Activated CD4-positive, alpha-beta T cell treated with anti-CD3 and anti-CD28 coated beads, Interleukin-2, amount 50 U/mL, for 4 hours (primary cell): ENCODE measurements at regions not wholly inside any gene's neighbourhood (a gene's known extent, or its start where the extent isn't known, plus 50 kb on each side); places are given as distances from the start of the nearest gene placed in this dataset.
"Not testable (repeated sequence)": the region's sequence is repeated elsewhere in the genome, so short reads cannot be mapped to it uniquely, and the experiment has no call there.

Experiments
- DNase-seq, 2 experiments: peaks; one replicate each; pipeline ENCODE4 v3.0.0-alpha.2; 2020

DNA sequence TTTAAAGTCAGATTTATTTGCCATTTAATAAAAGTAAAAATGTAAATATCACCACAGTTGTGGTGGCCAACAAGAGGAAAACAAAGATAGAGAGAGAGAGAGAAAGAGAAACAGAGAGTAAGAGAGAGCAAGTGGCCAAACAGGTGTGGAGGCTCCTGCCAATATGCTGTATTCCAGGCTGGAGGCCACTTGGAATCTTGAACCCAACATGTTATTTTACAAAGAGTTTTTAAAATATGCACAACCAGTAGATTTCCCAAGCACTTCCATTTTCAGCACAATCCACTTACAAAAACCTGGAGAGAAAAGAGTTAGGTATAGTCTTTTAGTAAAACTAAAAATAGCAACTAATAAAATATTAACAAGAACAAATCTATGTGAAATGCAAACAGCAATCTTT, 1323.1 kb upstream of the CITED2 start:
- no peak for DNase-seq

DNA sequence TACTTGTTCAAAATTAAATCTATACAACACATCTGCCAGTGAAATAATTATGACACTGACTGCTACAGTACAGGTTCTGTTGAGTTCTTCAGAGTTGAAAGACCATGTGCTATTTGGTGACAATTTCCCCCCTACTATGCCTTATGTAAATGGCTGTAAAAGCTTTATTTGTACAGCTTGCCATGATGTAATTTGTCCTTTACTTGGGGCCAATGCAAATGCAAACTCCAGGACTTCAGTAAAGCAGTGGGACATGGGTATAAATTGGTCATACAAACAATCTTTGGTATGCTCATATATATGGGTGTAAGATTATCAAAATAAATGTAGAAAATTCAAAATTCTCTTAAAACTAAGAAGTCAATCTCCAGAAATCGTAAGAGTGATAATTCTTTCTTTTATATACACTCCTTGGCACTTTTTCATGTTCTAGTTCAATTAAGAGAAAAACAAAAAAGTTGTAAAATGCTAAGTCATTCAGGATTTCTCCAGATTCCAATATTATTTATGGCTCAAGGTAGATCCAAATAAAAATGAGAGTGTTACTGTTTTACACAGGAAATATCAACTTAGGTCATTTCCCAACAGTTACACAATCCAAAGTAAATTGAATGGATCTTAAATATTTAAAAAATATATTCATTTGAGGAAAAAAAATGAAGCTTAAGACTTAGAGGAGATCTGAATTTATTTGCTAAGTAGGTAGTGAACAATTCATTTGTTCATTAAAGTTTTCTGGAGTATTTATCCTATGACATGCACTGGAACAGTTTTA, 1310.5 kb upstream of the CITED2 start:
- DNase-seq, result no peak

DNA sequence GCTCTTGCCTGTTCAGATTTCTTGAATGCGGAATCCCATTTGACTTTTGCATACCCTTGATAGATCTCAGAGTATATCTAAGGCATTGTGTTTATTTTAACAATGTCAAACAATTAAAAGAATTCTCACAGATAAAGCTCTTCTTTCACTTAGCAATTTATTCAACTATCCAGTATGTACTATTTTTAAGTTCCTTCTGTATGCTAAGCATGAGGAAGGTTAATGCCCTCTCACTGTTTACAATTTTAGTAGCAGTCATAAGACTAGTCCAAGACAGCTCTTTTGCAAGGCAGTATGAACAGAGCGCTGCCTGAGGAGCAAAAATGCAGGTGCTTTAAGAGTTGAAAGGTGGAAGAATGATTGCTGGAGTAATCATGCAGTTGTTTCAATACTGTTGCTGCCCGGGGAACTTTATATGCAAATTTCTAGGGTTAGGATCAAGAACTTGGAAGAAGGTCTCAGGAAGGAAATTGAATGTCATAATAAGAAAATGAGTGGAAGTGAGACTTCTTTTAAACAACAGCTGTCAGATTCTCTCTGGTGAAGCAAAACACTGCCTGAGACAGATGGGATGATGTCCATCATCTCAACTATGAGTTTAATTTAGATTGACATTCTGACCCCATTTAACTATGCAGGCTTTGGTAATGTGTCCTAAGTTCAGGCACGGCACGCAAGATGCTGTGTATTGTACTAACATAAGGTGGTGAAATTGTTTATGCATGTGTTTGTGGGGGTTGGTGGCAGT, 1303.5 kb upstream of the CITED2 start:
- DNase-seq, result no peak

DNA sequence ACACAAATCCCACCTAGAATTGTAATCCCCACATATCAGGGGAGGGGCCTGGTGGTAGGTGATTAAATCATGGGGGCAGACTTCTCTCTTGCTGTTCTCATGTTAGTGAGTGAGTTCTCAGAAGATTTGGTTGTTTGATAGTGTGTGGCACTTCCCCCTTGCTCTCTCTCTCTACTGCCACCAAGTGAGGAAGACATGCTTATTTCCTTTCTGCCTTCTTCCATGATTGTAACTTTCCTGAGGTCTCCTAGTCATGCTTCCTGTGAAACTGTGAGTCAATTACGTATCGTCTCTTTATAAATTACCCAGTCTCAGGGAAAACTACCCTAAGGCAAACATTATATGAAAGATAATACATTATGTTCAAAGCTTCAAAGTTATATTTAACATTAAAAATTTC, 1297.5 kb upstream of the CITED2 start:
- no peak for DNase-seq

DNA sequence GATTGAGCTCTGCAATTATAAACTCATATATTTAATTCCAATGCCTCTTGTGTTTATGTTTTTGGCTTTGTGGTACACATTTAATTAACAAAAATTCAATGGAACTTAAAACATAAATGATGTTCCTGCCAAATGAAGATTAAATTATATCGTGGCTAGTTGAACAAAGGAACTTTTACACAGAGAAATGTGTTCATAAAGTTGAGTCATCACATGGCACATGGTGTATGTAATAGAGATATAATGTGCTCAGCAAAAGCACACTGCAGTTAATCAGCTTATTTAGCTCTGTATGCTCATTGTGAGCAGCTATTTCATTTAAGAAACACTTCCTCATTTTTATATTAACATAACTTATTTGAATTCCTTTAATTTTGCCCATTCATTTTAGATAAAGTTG, 1295.6 kb upstream of the CITED2 start:
- no peak for DNase-seq

DNA sequence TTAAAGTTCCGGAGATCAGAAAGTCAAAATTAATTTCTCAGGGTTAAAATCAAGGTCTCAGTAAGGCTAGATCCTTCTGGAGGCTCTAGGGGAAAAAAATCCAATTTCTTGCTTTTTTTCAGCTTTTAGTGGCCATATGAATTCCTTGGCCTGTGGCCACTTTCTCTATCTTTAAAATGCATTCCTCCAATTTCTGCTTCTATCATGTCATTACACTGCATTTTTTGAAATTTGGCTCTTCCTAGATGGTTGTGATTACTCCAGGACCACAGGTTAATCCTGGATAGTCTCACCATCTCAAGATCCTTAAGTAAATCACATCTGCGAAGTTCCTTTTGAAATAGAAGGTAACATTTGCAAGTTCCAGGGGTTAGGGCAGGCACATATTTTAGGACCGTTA, 1294.9 kb upstream of the CITED2 start:
- no peak for DNase-seq

DNA sequence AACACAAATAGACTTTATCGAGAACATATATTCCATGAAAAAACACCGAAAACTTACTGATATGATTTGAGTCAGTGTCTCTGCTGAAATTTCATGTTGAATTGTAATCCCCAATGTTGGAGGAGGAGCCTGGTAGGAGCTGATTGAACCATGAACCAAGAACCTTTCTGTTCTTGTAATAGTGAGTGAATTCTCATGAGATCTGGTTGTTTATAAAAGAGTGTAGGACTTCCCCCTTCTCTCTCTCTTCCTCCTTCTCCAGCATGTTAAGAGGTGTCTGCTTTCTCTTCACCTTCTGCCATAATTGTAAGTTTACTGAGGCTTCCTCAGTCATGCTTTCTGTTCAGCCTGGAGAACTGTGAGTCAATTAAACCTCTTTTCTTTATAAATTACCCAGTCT, 1289.3 kb upstream of the CITED2 start:
- no peak for DNase-seq

DNA sequence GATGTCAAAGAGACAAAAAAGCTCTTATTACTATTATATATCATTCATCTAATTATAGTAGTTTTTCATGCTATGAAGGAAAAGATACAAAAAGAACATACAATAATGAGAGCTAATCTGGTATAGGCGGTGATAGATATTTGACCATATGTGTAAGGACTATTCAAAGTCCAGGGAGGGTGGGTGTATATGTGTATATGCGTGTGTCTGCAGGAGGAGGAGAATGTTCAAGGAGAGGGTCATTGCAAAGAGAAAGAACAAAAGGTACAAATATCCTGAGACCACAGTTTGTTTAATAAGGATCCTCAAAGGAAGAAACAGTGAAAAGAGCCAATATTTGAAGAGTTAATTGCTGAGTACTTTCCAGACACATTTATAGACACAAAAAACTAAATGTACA, 1288.6 kb upstream of the CITED2 start:
- DNase-seq, result no peak

DNA sequence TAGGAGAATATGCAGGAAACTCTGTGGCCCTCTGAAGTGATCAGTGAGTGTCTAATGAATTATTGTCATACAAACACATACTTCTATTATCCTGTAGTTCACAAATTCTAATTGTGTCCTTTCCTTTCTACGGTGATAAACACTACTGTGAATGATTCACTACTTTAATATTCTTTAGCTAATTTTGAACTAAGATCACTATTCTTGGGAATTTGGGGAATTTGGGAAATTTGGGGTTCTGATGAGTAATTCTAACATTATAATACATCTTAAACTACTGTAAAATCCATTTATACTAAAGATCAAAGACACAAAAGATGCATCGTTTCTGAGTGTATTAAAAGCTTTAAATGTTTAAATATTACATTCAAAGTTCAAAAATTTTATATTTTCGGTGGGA, 1287.2 kb upstream of the CITED2 start:
- DNase-seq, result no peak

DNA sequence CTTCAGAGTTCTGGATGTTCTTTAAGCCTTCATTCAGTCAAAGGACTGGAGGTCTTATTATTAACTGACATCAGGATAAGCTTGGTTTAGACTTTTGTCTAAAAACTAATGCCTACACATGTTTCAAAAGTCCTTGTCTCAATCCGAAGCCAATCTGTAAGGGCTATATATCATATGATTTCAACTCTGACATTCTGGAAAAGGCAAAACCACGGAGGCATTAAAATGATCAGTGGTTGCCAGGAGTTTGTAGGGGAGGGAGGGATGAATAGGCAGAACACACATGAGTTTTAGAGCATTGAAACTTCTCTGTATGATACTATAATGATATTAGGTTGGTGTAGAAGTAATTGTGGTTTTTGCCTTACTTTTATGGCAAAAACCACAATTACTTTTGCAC, 1285.8 kb upstream of the CITED2 start:
- DNase-seq, result no peak

DNA sequence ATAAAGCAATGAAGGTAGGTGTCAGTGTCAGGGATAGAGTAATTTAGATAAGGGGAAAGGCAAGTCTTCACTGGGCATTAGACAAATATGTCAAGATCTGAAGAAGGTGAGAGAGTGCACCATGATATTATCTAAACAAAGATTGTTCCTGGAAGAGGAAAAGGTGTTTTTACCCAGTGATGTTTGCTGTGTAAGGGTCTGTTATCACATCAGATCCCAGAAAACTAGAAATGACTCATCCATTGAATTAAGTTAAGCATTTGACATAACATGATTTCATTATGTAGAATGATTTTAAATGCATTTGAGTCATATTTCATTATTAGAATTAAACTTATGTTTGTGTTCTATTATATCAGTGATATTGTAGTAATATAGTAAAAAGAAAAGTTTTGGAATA, 1279.5 kb upstream of the CITED2 start:
- no peak for DNase-seq

DNA sequence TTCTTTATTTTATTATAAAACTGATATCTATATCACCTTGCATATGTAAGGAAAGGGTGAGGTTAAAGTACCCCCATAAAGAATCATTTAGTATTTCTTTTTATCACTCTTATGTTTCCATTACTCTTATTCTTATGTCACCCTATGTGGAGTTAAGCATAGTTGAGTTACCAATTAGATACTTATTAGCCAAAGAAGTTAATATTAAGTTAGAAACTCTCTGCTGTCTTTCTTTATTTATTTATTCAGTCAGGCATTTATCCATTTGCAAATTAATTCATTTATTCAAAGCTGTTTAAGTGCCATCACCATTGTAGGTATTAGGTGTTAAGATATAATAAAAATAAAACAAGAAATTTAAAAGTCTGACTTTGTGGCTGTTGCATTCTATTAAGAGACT, 1279.1 kb upstream of the CITED2 start:
- DNase-seq, result no peak

DNA sequence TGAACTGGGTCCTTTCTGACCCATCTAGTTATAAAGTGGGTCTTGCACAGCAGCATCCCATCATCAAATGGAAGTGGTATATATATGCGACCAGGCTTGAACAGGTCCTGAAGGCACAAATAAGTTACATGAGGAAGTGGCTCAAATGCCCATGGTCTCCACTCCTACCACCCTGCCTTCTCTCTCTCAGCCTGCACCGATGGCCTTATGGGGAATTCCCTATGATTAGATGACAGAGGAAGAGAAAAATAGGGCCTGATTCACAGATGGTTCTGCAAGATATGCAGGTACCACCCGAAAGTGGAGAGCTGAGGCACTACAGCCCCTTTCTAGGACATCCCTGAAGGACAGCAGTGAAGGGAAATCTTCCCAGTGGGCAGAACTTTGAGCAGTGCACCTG, 1275.1 kb upstream of the CITED2 start:
- DNase-seq, result not testable (repeated sequence)

DNA sequence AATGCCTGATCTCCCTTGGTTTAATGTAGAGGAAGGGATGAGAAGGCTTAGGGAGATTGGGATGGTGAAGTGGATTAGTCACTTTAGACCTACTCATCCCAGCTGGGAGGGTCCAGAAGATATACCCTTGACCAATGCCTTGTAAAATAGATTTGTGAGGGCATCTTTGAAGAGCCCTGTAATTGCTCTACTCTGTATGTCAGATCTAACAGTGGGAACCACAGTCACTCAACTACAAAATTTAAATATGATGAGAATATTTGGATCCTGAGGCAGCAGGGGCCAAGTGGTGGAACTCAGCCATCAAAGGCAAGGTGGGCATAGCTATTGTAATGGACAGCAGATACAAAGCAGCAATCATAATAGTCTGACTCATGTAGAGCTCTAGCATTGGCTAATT, 1272.9 kb upstream of the CITED2 start:
- DNase-seq, result not testable (repeated sequence)

DNA sequence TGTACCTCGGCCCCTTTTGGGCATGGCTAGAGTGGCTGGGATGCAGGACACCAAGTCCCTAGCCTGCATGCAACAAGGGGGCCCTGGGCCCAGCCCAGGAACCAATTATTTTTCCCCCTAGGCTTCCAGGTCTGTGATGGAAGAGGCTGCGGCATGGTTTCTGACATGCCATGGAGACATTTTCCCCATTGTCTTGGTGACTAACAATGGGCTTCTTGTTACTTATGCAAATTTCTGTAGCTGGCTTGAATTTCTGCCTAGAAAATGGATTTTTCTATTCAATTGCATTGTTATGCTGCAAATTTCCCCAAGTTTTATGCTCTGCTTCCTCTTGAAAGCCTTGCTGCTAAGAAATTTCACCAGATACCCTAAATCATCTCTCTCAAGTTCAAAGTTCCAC, 1269.6 kb upstream of the CITED2 start:
- no peak for DNase-seq

DNA sequence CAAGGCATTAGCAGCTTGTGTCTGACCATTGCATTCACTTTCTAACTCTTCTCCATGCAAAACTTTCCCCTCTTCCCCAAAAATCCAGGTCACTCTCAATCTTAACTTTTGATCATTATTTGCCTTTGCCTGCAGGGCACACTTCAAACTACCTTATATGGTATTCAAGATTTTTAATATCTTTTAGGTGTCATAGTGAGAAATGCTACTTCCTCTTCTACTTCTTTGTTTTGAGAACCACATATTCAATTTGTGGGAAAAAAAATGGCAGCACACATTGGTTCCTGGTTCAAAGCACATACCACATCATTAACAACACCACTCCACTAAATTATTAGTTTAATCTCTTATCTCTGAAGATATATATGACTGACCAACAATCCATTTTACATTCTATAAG, 1267.0 kb upstream of the CITED2 start:
- no peak for DNase-seq

DNA sequence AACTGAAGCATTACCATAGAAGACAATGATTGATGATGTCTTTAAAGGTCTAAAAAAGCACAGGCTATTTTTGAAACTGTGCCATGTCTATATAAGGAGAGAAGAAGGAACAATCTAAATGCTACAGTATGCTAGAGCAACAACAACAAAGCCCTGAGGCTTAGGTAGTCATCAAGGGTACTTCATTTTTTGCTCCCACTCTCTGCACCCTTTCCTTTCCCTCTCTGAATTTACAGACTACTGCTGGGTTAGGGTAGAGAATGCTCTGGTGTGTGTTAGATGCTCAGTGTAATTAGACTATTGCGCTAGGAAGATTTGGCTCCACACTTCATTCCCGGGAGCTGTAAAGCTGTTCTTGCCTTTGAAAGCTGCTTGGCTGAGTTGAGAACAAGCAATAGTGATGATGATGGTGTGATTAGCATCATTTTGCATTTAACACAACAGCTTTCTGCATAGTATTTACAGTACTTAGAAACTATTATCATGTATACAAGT, 1262.5 kb upstream of the CITED2 start:
- no peak for DNase-seq

DNA sequence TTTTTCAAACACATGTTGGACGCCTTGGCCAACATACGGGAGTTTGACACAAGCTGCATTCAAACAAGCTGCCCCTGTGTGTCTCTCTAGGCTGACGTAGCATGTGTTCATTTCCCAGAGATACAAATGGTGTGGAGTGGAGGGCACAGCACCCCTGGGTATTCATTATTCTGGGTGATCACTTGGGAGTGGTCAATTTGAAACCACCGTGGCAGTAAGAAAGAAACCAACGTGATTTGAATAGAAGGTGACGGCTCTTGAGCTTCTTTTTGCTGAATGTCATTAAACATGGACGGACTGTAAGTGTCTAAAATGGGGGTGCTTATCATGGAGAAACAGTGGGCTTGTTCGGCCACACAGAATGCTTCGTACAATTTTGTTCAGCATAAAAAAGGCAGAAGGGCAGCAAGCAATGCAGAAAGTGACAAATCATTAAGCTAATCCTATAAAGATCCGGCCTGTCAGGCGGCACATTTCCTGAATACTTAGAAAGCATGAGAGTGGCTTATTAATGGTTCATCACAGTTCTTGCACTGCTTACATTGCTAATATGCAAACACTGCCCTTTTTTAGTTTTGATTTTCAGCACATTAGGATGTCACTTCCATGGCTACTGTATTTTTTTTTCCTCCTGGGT, 1261.9 kb upstream of the CITED2 start:
- no peak for DNase-seq

DNA sequence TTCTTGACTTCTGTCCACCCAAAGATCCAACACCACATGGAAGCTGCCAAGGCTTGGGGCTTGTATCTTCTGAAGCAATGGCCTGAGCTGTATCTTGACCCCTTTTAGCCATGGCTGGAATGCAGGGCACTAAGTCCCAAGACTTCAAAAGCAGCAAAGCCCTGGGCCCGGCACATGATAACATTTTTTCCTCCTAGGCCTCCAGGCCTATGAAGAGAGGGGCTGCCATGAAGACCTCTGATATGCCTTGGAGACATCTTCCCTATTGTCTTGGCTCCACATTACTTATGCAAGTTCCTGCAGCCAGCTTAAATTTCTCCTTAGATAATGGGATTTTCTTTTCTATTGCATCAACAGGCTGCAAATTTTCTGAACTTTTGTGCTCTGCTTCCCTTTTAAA, 1252.6 kb upstream of the CITED2 start:
- DNase-seq, result no peak

DNA sequence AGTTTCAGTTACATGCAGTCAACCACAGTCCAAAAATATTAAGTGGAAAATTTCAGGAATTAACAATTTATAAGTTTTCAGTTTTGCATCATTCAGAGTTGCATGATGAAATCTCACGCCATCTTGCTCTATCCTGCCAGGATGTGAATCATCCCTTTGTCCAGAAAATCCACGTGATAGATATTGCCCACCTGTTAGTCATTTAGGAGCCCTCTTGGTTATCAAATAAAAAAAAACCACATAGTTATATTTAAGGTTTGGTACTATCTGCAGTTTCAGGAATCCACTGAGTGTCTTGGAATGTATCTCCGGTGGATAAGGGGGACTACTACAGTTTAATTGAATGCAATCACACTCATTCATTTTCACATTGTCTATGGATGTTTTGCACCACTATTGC, 1249.0 kb upstream of the CITED2 start:
- no peak for DNase-seq

DNA sequence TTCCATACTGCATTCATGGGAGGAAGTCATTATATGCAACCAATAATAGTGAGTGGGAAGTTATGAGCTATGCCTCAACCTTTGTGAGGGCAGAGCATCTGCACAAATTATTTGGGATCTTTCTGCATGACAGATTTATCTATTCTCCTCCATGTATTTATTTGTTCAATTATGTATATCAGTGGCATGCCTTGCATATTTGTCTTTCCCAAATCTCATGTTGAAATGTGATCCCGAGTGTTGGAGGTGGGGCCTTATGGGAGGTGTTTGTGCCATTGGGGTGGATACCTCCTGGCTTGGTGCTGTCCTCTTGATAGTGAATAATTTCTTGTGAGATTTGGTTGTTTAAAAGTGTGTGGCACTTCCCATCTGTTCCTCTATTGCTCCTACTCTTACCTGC, 1246.0 kb upstream of the CITED2 start:
- no peak for DNase-seq

DNA sequence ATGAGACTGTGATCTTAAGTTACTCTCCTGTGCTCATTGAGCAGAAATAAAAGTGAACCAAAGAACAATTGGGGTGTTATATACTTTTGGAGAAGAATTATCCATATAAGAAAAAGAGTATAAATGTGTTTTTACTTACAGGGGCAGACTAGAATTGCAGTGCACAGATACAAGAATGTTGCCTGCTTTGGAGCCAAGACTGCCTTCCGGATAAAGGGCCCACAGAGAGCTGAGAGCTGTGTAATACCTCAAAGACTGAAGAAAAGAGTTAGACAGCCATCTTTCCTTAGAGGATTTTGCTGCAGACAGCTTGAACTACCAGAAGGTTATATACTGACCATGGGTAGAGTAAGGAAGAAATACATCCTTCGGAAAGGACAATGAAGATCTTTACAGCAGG, 1235.5 kb upstream of the CITED2 start:
- DNase-seq, result no peak

DNA sequence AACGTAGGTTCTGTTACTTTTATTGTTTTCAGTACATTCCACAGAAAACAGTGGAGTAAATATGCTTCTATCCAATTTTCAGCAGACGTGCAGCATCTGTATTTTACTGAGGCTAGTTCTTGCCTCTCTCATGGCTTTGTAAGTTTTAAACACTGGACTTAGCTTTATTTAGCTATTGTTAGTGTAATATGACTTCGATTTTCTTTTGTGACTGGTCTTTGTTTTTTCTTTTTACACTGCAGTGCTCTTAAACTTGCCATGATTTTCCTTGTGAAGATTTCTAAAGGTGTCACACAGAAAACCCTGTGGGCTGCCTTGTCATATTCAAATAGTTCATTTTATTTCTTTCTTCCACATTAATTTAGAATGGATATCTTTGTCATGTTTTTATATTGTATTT, 1234.9 kb upstream of the CITED2 start:
- DNase-seq, result no peak

DNA sequence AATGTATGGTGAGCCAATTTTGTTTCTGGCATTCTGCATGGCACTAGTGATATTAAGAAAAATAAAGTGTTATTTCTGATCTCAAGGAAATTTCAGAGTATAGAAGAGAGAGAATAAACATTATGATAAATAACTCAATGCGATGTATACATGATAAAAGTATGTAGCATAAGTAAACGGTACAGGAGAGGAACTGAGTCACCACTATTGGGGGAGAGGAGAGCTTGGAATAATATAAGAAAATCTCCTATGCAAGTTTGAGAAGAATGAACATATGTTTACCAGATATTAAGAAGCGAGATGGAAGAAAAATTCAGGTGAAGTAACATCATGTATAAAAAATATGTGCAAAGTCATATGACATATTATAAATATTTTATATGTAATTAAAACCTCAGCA, 1230.3 kb upstream of the CITED2 start:
- DNase-seq, result no peak
